Effector memory CD8-positive, alpha-beta T cell (primary cell): ENCODE measurements at regions not wholly inside any gene's neighbourhood (a gene's known extent, or its start where the extent isn't known, plus 50 kb on each side); places are given as distances from the start of the nearest gene placed in this dataset.
"Not testable (repeated sequence)": the region's sequence is repeated elsewhere in the genome, so short reads cannot be mapped to it uniquely, and the experiment has no call there.

Source experiments
- ATAC-seq: fragments of 150-1000 bp; cut with Tn5 transposase; replicated peaks from 2 replicates; pipeline ENCODE4 v1.10.0; 2021; ENCODE audit warnings: mild to moderate bottlenecking, moderate library complexity
- DNase-seq, 3 experiments: peaks; one replicate each; pipeline ENCODE4 v3.0.0; 2021
- H3K27ac Mint-ChIP-seq, 2 donors: one replicate each; pipeline ENCODE4 v1.8.0; 2022; ENCODE audit warnings: mild to moderate bottlenecking in 2 of 2, mixed read lengths in 2 of 2, moderate library complexity in 2 of 2
- H3K27me3 Mint-ChIP-seq, 2 donors: one replicate each; pipeline ENCODE4 v1.8.0; 2022; ENCODE audit warnings: mixed read lengths in 2 of 2
- H3K36me3 Mint-ChIP-seq: one replicate; pipeline ENCODE4 v1.8.0; 2022; ENCODE audit warnings: mild to moderate bottlenecking, moderate library complexity, mixed read lengths; ENCODE audit not compliant: insufficient read depth
- H3K4me1 Mint-ChIP-seq, 2 donors: one replicate each; pipeline ENCODE4 v1.8.0; 2022; ENCODE audit warnings: low read depth in 2 of 2, mixed read lengths in 2 of 2
- H3K4me3 Mint-ChIP-seq, 2 donors: one replicate each; pipeline ENCODE4 v1.8.0; 2022; ENCODE audit warnings: mild to moderate bottlenecking in 2 of 2, mixed read lengths in 2 of 2, moderate library complexity in 2 of 2
- H3K9me3 Mint-ChIP-seq, 2 donors: one replicate each; pipeline ENCODE4 v1.8.0; 2022; ENCODE audit warnings: mixed read lengths in 2 of 2

DNA sequence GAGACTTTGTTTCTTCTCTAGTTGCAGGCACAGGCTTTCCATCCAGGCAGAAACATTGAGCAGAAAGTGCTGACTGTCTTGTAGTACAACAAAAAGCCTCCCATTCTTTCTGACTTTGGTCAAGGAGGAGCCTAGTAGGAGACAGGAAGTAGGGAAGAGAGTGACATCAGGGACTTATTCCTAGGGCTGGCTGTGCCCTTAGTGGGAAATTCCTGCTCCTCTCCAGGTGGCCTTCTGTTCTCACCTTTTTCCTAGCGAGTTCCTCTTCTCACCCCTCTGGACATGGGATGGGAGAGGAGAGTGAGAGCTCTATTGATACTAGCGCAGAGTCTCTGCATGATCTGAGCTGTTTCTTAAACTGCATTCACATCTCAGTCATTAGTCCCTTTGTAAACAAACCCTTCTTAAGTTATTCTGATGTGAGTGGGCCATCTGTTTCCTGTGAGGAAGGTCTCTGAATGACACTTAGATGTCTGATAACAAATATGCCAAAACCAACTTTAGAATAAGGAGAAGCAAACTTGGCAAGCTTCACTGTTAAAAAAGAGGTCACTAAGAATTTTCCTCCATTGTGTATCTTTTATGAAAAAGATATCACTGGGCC is 455.0 kb downstream of the GJA1 start:
- no peak for ATAC-seq
- Mint-ChIP-seq H3K9me3 (peaks cover 0 to 5% of the 10 kb centered on the region in 2 donors), H3K4me3 (no peak overlapping the region)

DNA sequence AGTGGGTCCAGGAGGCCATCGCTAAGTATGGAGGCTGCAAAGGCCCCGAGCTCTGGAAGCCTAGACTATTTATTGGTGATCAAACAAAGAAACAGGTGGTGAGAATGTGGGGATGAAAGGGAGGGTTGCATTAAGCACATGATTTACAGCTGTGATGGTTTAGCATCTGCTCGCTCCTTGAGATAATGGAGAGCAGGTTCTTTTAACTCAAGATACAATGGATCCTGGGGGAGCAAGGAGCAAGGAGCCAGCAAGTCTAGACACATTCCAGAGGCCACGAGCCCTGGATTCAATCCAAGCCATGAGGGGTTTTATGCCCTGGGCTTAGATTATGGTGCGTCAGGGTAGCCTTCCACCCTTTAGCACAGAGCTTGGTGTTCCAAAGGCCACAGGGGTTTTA is 460.3 kb downstream of the GJA1 start:
- not testable (repeated sequence) for H3K4me3 Mint-ChIP-seq, H3K27me3 Mint-ChIP-seq, DNase-seq, H3K36me3 Mint-ChIP-seq, H3K4me1 Mint-ChIP-seq, H3K9me3 Mint-ChIP-seq, H3K27ac Mint-ChIP-seq, ATAC-seq

More for the DNA sequence above, 455.0 kb downstream of the GJA1 start:
- Mint-ChIP-seq H3K36me3 (no peaks in the 10 kb centered on the region), H3K4me1 (no peaks in the 10 kb centered on the region), H3K27me3 (no peaks in the 10 kb centered on the region), H3K27ac (no peak overlapping the region)
- DNase-seq, result no peak

DNA sequence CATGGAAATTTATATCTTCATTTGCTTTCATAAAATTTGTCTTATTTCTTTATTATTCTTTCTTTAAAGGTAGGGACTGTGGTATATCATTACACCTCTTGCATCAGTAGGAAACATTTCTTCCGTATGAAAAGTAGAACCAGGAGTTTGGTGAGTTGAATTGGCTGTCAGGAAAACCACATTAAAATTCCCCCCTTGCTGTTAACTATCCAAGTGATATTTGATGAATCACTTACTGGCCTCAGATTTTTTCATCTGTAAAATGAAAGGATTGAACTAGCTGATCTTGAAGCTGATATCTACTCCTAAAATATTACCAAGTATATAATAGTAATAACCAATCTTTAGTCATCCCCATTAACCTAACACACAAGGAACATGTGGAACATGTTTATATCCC is 460.9 kb downstream of the GJA1 start:
- Mint-ChIP-seq H3K4me1 (no peaks in the 10 kb centered on the region), H3K9me3 (peaks cover 0 to 5% of the 10 kb centered on the region in 2 donors), H3K36me3 (no peaks in the 10 kb centered on the region), H3K4me3 (no peak overlapping the region), H3K27me3 (no peaks in the 10 kb centered on the region), H3K27ac (no peak overlapping the region)
- ATAC-seq (no peak), DNase-seq (no peak)

- peaks cover 0 to 5% of the 10 kb centered on the region in 2 donors for H3K9me3 Mint-ChIP-seq
- H3K36me3 Mint-ChIP-seq, result no peaks in the 10 kb centered on the region
- no peak overlapping the region for H3K27ac Mint-ChIP-seq
- DNase-seq (no peak), ATAC-seq (no peak)
- no peaks in the 10 kb centered on the region for H3K27me3 Mint-ChIP-seq
- H3K4me3 Mint-ChIP-seq, result no peak overlapping the region
- no peaks in the 10 kb centered on the region for H3K4me1 Mint-ChIP-seq
Measured at GRCh38 chr6:121896771-121897170, 461.3 kb downstream of the GJA1 start.

- no peaks in the 10 kb centered on the region for H3K4me1 Mint-ChIP-seq
- H3K9me3 Mint-ChIP-seq, result peaks cover 0 to 5% of the 10 kb centered on the region in 2 donors
- no peak overlapping the region for H3K27ac Mint-ChIP-seq
- no peaks in the 10 kb centered on the region for H3K27me3 Mint-ChIP-seq
- H3K4me3 Mint-ChIP-seq, result no peak overlapping the region
- DNase-seq (no peak), ATAC-seq (no peak)
- no peaks in the 10 kb centered on the region for H3K36me3 Mint-ChIP-seq
Measured at GRCh38 chr6:121897337-121897760, 461.9 kb downstream of the GJA1 start.

DNA sequence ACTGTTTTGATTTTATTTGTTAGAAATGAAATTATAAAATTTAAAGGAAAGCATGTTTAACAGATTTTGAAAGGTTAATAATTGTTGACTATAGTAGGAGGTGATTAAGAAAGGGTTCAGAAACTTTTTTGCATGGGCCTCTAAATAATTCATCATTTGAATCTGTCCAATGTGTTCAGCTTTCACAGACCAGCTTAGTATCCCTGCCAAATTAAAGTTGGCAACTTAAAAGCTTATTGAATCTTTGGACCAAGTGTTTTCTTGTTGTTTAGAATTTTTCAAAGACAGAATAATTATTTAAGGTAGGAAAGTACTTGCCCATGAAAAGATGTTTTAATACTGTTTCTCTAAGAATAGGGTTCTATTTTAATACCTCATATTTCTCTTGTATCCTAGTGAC is 466.0 kb downstream of the GJA1 start:
- Mint-ChIP-seq H3K27ac (no peak overlapping the region), H3K4me3 (no peak overlapping the region), H3K36me3 (no peaks in the 10 kb centered on the region), H3K4me1 (no peaks in the 10 kb centered on the region), H3K27me3 (no peaks in the 10 kb centered on the region), H3K9me3 (peaks cover 0 to 1% of the 10 kb centered on the region in 2 donors)
- ATAC-seq (no peak), DNase-seq (no peak)

DNA sequence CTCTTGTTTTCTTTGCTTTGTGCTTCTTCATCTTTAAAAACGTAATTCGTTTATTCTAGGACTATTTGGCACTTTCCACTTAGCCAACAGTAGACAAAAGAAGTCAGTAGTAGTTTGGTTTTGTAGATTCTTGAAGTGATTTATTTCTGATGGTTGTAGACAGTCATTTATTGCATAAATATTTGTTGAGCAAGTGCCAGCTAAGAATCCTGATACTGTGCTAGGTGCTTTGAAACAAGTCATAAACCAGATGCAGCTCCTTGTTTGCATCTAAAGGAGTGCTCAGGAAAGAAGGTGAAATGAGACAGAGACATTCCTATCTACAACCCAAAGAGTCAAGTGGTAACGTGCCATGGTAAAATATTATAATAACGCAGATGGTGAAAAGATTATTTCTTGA is 469.1 kb downstream of the GJA1 start:
- peaks cover 0 to 5% of the 10 kb centered on the region in 2 donors for H3K9me3 Mint-ChIP-seq
- no peaks in the 10 kb centered on the region for H3K27me3 Mint-ChIP-seq
- H3K36me3 Mint-ChIP-seq, result no peaks in the 10 kb centered on the region
- no peak for DNase-seq
- no peak overlapping the region for H3K4me3 Mint-ChIP-seq
- H3K4me1 Mint-ChIP-seq, result no peaks in the 10 kb centered on the region
- H3K27ac Mint-ChIP-seq, result no peak overlapping the region
- ATAC-seq, result no peak

- H3K27ac Mint-ChIP-seq, result no peak overlapping the region
- DNase-seq (no peak), ATAC-seq (no peak)
- no peaks in the 10 kb centered on the region for H3K36me3 Mint-ChIP-seq
- H3K9me3 Mint-ChIP-seq, result peaks cover 10 to 13% of the 10 kb centered on the region in 2 donors
- no peaks in the 10 kb centered on the region for H3K4me1 Mint-ChIP-seq
- no peak overlapping the region for H3K4me3 Mint-ChIP-seq
- no peaks in the 10 kb centered on the region for H3K27me3 Mint-ChIP-seq
Measured at GRCh38 chr6:121912905-121913304, 477.5 kb downstream of the GJA1 start.

DNA sequence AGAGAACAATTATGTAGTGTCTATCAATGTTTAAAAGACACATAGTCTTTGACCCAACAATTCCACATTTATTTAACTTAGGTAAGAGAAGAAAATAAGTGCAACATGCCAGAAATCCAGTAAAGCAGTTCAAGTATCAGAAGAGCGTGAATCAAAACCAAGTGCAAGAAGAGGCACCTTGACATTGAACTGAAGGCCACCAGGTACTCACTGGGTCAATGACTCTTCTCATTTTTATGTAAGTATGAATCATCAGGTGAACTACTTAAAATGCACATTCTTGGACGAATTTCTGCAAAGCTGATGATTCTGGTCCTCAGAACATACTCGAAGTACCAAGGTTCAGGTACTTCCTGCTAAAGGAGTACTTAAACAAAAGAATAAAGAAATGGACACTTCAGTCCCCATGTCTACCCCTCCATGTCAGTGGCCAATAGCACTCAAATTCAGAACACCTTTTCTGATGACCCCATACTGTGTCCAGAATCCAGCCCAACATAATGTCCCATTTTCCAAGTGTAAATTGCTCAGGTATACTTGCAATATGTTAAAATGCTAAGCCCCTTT is 481.9 kb downstream of the GJA1 start:
- ATAC-seq (no peak), DNase-seq (no peak)
- no peaks in the 10 kb centered on the region for H3K4me1 Mint-ChIP-seq
- H3K36me3 Mint-ChIP-seq, result no peaks in the 10 kb centered on the region
- H3K9me3 Mint-ChIP-seq, result peaks cover 0 to 4% of the 10 kb centered on the region in 2 donors
- H3K27ac Mint-ChIP-seq, result no peak overlapping the region
- no peak overlapping the region for H3K4me3 Mint-ChIP-seq
- no peaks in the 10 kb centered on the region for H3K27me3 Mint-ChIP-seq

DNA sequence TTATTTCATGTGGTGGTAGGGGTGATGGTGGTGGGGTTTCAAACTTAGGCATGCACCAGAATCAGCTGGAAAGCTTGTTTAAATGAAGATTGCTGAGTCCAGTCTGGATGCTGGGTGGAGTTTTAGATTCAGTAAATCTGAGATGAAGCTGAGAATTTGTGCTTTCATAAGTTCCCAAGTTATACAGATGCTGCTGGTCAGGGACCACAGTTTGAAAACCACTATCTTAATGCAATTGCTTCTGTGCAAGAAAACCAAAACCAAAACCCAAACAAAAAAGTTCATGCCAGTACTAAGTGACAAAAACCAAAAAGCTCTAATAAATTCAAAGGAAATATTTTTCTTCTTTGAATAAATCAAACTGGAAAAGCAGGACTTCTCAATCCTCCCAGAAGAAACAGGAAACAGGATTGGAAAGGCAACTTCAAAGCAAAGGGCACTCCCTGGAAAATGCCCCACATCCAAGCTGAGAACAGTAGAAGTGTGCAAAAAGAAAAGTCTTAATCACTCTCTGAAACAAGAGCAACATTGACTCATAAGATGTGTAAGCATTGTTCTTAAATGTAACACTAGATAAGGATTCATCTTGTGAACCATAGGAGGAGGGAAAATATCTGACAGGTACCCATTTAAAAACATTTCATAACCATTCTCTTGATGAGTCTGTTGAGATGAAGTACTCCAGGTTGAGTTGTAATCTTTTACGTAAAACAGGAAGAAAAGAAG is 481.5 kb upstream of the HSF2 start:
- no peak overlapping the region for H3K4me3 Mint-ChIP-seq
- no peaks in the 10 kb centered on the region for H3K4me1 Mint-ChIP-seq
- H3K27me3 Mint-ChIP-seq, result no peaks in the 10 kb centered on the region
- no peak overlapping the region for H3K27ac Mint-ChIP-seq
- H3K9me3 Mint-ChIP-seq, result peaks cover 0 to 4% of the 10 kb centered on the region in 2 donors
- DNase-seq, result no peak
- no peaks in the 10 kb centered on the region for H3K36me3 Mint-ChIP-seq
- ATAC-seq, result no peak

GRCh38 chr6:121920616-121921015 is 478.8 kb upstream of the HSF2 start:
- DNase-seq (no peak), ATAC-seq (no peak)
- no peaks in the 10 kb centered on the region for H3K4me1 Mint-ChIP-seq
- no peaks in the 10 kb centered on the region for H3K36me3 Mint-ChIP-seq
- no peak overlapping the region for H3K4me3 Mint-ChIP-seq
- H3K27ac Mint-ChIP-seq, result no peak overlapping the region
- H3K9me3 Mint-ChIP-seq, result peaks cover 0 to 6% of the 10 kb centered on the region in 2 donors
- H3K27me3 Mint-ChIP-seq, result no peaks in the 10 kb centered on the region

DNA sequence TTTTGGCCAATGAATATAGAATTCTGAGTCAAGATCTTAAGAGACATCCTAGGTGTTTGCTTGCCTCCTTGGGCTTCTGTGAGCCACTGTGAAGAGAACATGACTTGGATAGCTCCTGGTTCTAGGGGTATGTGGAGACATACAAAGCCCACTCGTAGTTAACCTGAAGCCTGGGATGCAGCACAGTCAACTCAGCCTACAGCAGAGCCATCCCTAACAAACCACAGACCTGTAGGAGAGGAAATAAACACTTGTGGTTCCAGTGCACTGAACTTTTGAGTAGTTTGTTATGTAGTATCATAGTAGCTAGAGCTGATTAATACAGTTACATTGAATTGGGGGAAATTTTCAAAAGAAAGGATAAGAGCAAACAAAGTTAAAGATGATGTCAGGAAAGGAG is 474.4 kb upstream of the HSF2 start:
- Mint-ChIP-seq H3K4me3 (no peak overlapping the region), H3K4me1 (no peaks in the 10 kb centered on the region), H3K9me3 (peaks cover 0 to 6% of the 10 kb centered on the region in 2 donors), H3K27me3 (no peaks in the 10 kb centered on the region), H3K36me3 (no peaks in the 10 kb centered on the region), H3K27ac (no peak overlapping the region)
- no peak for ATAC-seq
- no peak for DNase-seq

GRCh38 chr6:121925534-121926255 is 473.8 kb upstream of the HSF2 start:
- no peaks in the 10 kb centered on the region for H3K27me3 Mint-ChIP-seq
- ATAC-seq (no peak), DNase-seq (no peak)
- H3K36me3 Mint-ChIP-seq, result no peaks in the 10 kb centered on the region
- H3K27ac Mint-ChIP-seq, result no peak overlapping the region
- no peaks in the 10 kb centered on the region for H3K4me1 Mint-ChIP-seq
- no peak overlapping the region for H3K4me3 Mint-ChIP-seq
- H3K9me3 Mint-ChIP-seq, result peaks cover 0 to 6% of the 10 kb centered on the region in 2 donors
